ENCODE measurements at regions not wholly inside any gene's neighbourhood (a gene's known extent, or its start where the extent isn't known, plus 50 kb on each side); places are given as distances from the start of the nearest gene placed in this dataset.

GRCh38 chr20:47872341-47872740, 87.1 kb upstream of the SULF2 start (continued):
- TF ChIP-seq MLLT1 (IDR thresholded peaks at IDR 0.05), result no peak
- no peak for TF ChIP-seq CHD1 (IDR thresholded peaks at IDR 0.05; ENCODE audit: low read depth, low read length)
- TF ChIP-seq MEF2B (IDR thresholded peaks at IDR 0.05; ENCODE audit: partially characterized antibody, poor library complexity, severe bottlenecking), result no peak
- TF ChIP-seq FOXK2 (IDR thresholded peaks at IDR 0.05), result no peak

GRCh38 chr20:47870475-47870874, 85.2 kb upstream of the SULF2 start:
- no peaks in the 10 kb centered on the region for H3K4me1 ChIP-seq (ENCODE audit: control insufficient read depth, insufficient read depth, low read length)
- H3K36me3 ChIP-seq (ENCODE audit: control insufficient read depth in 2 of 2, insufficient read depth in 2 of 2, low read length in 1 of 2), result no peaks in the 10 kb centered on the region
- POLR2A ChIA-PET, result no interaction called here
- in situ Hi-C loops (cut with MboI), result no loop called here
- SMC1A ChIA-PET (ENCODE audit: uncharacterized antibody, unreplicated experiment), result no interaction called here
- H3K9me3 ChIP-seq (replicated peaks; ENCODE audit: control insufficient read depth, insufficient read depth, low read length), result no peaks in the 10 kb centered on the region
- CTCF ChIA-PET, result no interaction called here
- no peak for ATAC-seq
- BruUV-seq (replicated peaks), result no TSS peak
- no peak for DNase-seq (ENCODE audit: low read depth, low spot score)
- TF ChIP-seq ZNF687 (IDR thresholded peaks at IDR 0.05), result no peak
- TF ChIP-seq STAT1 (conservative IDR thresholded peaks at IDR 0.05), result no peak
- TF ChIP-seq RAD21 (IDR thresholded peaks at IDR 0.05; ENCODE audit: insufficient read depth, low read depth, low read length), result no peak
- intact Hi-C loops (cut with micrococcal nuclease; ENCODE audit: unreplicated experiment), result no loop called here
- no peak for FAIRE-seq
- H3K27ac ChIP-seq (ENCODE audit: control insufficient read depth, insufficient read depth), result no peak overlapping the region
- H3K9ac ChIP-seq (ENCODE audit: control insufficient read depth, insufficient read depth, low read length), result no peak overlapping the region
- no peaks in the 10 kb centered on the region for H4K20me1 ChIP-seq (ENCODE audit: control insufficient read depth, insufficient read depth)
- RAD21 ChIA-PET (ENCODE audit: unreplicated experiment), result no interaction called here
- H3K27me3 ChIP-seq (replicated peaks in 1 of 2; ENCODE audit: control insufficient read depth in 2 of 2, insufficient read depth in 2 of 2, low read length in 1 of 2), result peaks cover 0 to 2% of the 10 kb centered on the region in 2 experiments; a peak in 2 of 4 replicates
- H3K4me2 ChIP-seq (ENCODE audit: control insufficient read depth, insufficient read depth), result no peak overlapping the region
- H3K79me2 ChIP-seq (ENCODE audit: control insufficient read depth, insufficient read depth, low read length), result no peaks in the 10 kb centered on the region
- H3K4me3 ChIP-seq, result no peak overlapping the region
- no peak overlapping the region for H2AFZ ChIP-seq (ENCODE audit: control insufficient read depth, low read depth, low read length)
- WGBS (ENCODE audit: insufficient coverage, insufficient replicate concordance, low lambda C conversion rate, missing lambda C conversion rate), result 15% methylated on average over 2 of the region's 2 CpGs
